GM23248 (cell line): ENCODE measurements at regions not wholly inside any gene's neighbourhood (a gene's known extent, or its start where the extent isn't known, plus 50 kb on each side); places are given as distances from the start of the nearest gene placed in this dataset.

Experiments used
- DNase-seq: peaks from one replicate; pipeline ENCODE4 v3.0.0-alpha.2; 2015
- H2AFZ ChIP-seq: fragments of 200-600 bp; sonication (generic); 2 replicates; pipeline ENCODE4 v1.6.1; 2016; ENCODE audit warnings: antibody characterized with exemption
- H3F3A ChIP-seq: fragments of 200-600 bp; sonication (generic); 2 replicates; pipeline ENCODE4 v1.6.1; 2016; ENCODE audit warnings: mild to moderate bottlenecking, antibody characterized with exemption, mixed run types; ENCODE audit not compliant: insufficient read depth
- H3K27ac ChIP-seq: fragments of 200-600 bp; sonication (generic); 2 replicates; pipeline ENCODE4 v1.5.1; 2016; ENCODE audit warnings: mild to moderate bottlenecking
- H3K27me3 ChIP-seq: fragments of 200-600 bp; sonication (generic); replicated peaks from 2 replicates; pipeline ENCODE4 v1.6.1; 2016; ENCODE audit warnings: mild to moderate bottlenecking; ENCODE audit not compliant: insufficient read depth
- H3K36me3 ChIP-seq: fragments of 200-600 bp; sonication (generic); 2 replicates; pipeline ENCODE4 v1.6.1; 2016; ENCODE audit warnings: low read depth, mild to moderate bottlenecking
- H3K4me1 ChIP-seq: fragments of 200-600 bp; sonication (generic); 2 replicates; pipeline ENCODE4 v1.6.1; 2016; ENCODE audit warnings: mild to moderate bottlenecking; ENCODE audit not compliant: insufficient read depth
- H3K4me2 ChIP-seq: fragments of 200-600 bp; sonication (generic); one replicate; pipeline ENCODE4 v1.6.1; 2016; ENCODE audit warnings: mild to moderate bottlenecking; ENCODE audit not compliant: unreplicated experiment
- H3K4me3 ChIP-seq: fragments of 200-600 bp; sonication (generic); 2 replicates; pipeline ENCODE4 v1.5.1; 2016; ENCODE audit warnings: mild to moderate bottlenecking
- H3K79me2 ChIP-seq: fragments of 200-600 bp; sonication (generic); 2 replicates; pipeline ENCODE4 v1.6.1; 2016; ENCODE audit warnings: mild to moderate bottlenecking; ENCODE audit not compliant: insufficient read depth
- H3K9ac ChIP-seq: fragments of 200-600 bp; sonication (generic); 2 replicates; pipeline ENCODE4 v1.6.1; 2016; ENCODE audit warnings: mild to moderate bottlenecking
- H3K9me2 ChIP-seq: fragments of 200-600 bp; sonication (generic); 2 replicates; pipeline ENCODE4 v1.6.1; 2016; ENCODE audit warnings: mixed run types, mild to moderate bottlenecking, moderate library complexity; ENCODE audit not compliant: insufficient read depth
- H3K9me3 ChIP-seq: fragments of 200-600 bp; sonication (generic); one replicate; pipeline ENCODE4 v1.6.1; 2017; ENCODE audit warnings: low read depth
- H4K20me1 ChIP-seq: fragments of 200-600 bp; sonication (generic); 2 replicates; pipeline ENCODE4 v1.6.0; 2016; ENCODE audit not compliant: insufficient read depth
- EZH2 ChIP-seq: fragments of 200-600 bp; sonication (generic); IDR thresholded peaks from 2 replicates; pipeline ENCODE4 v1.6.1; 2018; ENCODE audit warnings: antibody characterized with exemption, mild to moderate bottlenecking; ENCODE audit not compliant: insufficient read depth, poor library complexity, severe bottlenecking
- EZH2phosphoT487 ChIP-seq: fragments of 200-600 bp; sonication (generic); IDR thresholded peaks from 2 replicates; pipeline ENCODE4 v1.6.1; 2018; ENCODE audit warnings: antibody characterized with exemption, moderate library complexity, mild to moderate bottlenecking, low read depth; ENCODE audit not compliant: insufficient read depth
- WGBS, 2 experiments: methylation state at CpG; one replicate each; pipeline ENCODE4 v1.1.6; 2015 to 2017; ENCODE audit warnings: low lambda C conversion rate in 2 of 2, low coverage in 1 of 2; ENCODE audit errors: missing lambda C conversion rate in 2 of 2; 5-methylcytosine and 5-hydroxymethylcytosine counted together
- in situ Hi-C: fragments of 300-500 bp; cut with MboI; formaldehyde crosslinking; loops from 2 replicates; pipeline ENCODE4 v1.15.0; 2020

DNA sequence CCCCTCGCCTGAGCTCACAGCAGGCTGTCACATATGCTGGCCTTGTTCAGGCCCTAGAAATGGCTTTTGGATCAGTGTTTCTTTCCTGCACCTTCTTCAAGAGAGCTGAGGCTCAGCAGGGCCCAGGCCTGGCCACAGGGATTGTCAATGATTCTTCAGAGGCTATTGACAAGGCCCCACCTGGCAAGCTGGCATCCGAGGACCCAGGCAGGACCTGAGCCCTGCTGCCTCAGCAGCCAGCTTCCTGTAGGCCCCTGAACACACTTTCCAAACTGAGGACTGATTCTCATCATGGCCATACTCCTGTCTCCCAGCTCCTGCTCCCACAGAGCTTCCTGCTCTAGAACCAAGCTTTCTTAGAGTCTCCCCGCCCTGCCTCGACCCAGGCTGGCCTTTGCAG is 136.8 kb downstream of the UQCRFS1 start:
- Histone ChIP-seq H3K9me2 (no peaks in the 10 kb centered on the region), H3K27me3 (peaks cover 15% of the 10 kb centered on the region), H3K4me2 (no peak overlapping the region), H3K4me3 (no peak overlapping the region), H3K79me2 (no peaks in the 10 kb centered on the region), H3K36me3 (no peaks in the 10 kb centered on the region), H3K9me3 (no peaks in the 10 kb centered on the region), H4K20me1 (no peaks in the 10 kb centered on the region), H3K27ac (no peak overlapping the region), H2AFZ (no peak overlapping the region), H3F3A (no peaks in the 10 kb centered on the region), H3K4me1 (peaks cover 5% of the 10 kb centered on the region; the same call in 1 of the 2 replicates), H3K9ac (no peak overlapping the region)
- DNase-seq: no peak
- 15 to 26% methylated on average over 4 of the region's 4 CpGs for WGBS, 2 experiments
- no peak for TF ChIP-seq EZH2phosphoT487
- TF ChIP-seq EZH2: no peak
- in situ Hi-C loops: no loop called here

DNA sequence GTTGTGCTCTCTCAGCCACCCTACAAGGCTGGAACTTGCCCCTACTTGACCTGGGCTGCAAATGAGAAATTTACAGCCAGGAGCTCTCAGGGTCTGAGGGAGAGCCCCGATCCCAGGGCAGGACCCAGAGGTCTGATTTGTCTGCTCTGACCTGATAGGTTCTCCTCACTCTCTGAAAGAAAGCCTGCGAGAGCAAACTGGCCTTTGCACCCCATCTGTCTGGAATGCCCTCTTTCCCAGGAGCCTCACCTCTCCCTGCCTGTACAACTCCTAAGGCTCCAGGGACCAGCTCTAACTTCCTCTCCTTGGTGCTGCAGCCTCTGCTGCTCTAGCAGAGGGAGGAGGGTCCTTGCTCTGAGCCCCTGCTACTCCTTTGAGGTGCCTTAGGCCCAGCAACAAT is 137.8 kb downstream of the UQCRFS1 start:
- no peaks in the 10 kb centered on the region for H3K9me2 ChIP-seq
- WGBS, 2 experiments: 28 to 47% methylated on average over 2 of the region's 2 CpGs
- H3K36me3 ChIP-seq: no peaks in the 10 kb centered on the region
- H3K4me3 ChIP-seq: no peak overlapping the region
- no peak overlapping the region for H3K4me2 ChIP-seq
- peaks cover 5% of the 10 kb centered on the region; the same call in 1 of the 2 replicates for H3K4me1 ChIP-seq
- no peak overlapping the region for H3K27ac ChIP-seq
- H3K9me3 ChIP-seq: no peaks in the 10 kb centered on the region
- no peak overlapping the region for H3K9ac ChIP-seq
- no peaks in the 10 kb centered on the region for H4K20me1 ChIP-seq
- H3K79me2 ChIP-seq: no peaks in the 10 kb centered on the region
- in situ Hi-C loops: no loop called here
- no peak overlapping the region for H2AFZ ChIP-seq
- DNase-seq: no peak
- H3K27me3 ChIP-seq: peaks cover 11% of the 10 kb centered on the region; the same call in 1 of the 2 replicates
- H3F3A ChIP-seq: no peaks in the 10 kb centered on the region
- TF ChIP-seq EZH2: no peak
- TF ChIP-seq EZH2phosphoT487: no peak

DNA sequence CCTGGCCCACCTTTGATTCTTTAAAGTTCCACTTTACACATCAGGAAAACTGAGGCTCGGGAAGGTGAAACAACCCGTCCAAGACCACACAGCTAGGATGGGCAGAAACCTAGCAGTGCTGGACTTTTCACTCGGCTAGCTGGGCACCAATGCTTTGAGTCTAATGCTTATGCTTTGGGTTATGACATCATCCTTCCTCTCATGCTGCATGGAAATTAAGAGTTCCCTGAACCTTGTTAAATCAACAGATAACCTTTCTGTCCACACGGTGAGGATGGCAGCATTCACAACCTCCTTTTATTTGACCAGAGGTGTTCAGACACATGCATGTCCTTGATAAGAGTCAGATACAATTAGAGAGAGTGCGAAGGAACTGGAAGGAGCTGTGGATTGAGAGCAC is 138.4 kb downstream of the UQCRFS1 start:
- Histone ChIP-seq H2AFZ (no peak overlapping the region), H3K79me2 (no peaks in the 10 kb centered on the region), H3K9ac (no peak overlapping the region), H4K20me1 (no peaks in the 10 kb centered on the region), H3K27ac (no peak overlapping the region), H3K9me2 (no peaks in the 10 kb centered on the region), H3K4me3 (no peak overlapping the region), H3F3A (no peaks in the 10 kb centered on the region), H3K4me2 (no peak overlapping the region), H3K36me3 (no peaks in the 10 kb centered on the region), H3K9me3 (no peaks in the 10 kb centered on the region), H3K4me1 (peaks cover 5% of the 10 kb centered on the region; the same call in 1 of the 2 replicates), H3K27me3 (peaks cover 5% of the 10 kb centered on the region; the same call in 1 of the 2 replicates)
- 72 to 77% methylated on average over 5 of the region's 5 CpGs for WGBS, 2 experiments
- no peak for TF ChIP-seq EZH2
- no peak for TF ChIP-seq EZH2phosphoT487
- DNase-seq: no peak
- in situ Hi-C loops: no loop called here

DNA sequence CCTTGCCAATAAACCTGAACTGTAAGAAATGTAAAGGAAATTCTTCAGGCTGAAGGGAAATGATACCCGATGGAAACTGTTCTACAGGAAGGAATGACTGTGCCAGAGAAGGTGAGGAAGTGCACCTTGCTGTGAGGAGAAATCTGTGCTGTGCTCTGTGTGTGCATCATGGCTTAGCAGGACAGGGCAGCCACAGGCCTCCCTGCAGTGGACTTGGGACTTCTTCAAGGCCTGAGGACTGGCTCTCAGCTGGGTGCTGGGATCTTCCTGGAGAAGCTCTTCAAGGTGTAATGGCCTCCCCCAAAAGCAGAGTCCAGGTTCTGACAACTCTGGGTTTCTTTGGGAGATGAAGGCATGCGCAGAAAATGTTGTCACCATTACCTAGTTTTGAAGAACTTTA is 145.1 kb downstream of the UQCRFS1 start:
- Histone ChIP-seq H3K4me2 (no peak overlapping the region), H3K9ac (no peak overlapping the region), H3K79me2 (no peaks in the 10 kb centered on the region), H3K36me3 (no peaks in the 10 kb centered on the region), H3K4me3 (no peak overlapping the region), H4K20me1 (no peaks in the 10 kb centered on the region), H2AFZ (no peak overlapping the region), H3K4me1 (no peaks in the 10 kb centered on the region), H3K9me2 (no peaks in the 10 kb centered on the region), H3K27me3 (0 out of 2 replicates have a peak, but pooled peaks cover 4% of the 10 kb centered on the region), H3K27ac (no peak overlapping the region), H3K9me3 (no peaks in the 10 kb centered on the region), H3F3A (no peaks in the 10 kb centered on the region)
- no peak for TF ChIP-seq EZH2
- TF ChIP-seq EZH2phosphoT487: no peak
- no peak for DNase-seq
- 38 to 44% methylated on average over 2 of the region's 2 CpGs for WGBS, 2 experiments
- in situ Hi-C loops: no loop called here
